ENCODE measurements at regions not wholly inside any gene's neighbourhood (a gene's known extent, or its start where the extent isn't known, plus 50 kb on each side); places are given as distances from the start of the nearest gene placed in this dataset.

DNA sequence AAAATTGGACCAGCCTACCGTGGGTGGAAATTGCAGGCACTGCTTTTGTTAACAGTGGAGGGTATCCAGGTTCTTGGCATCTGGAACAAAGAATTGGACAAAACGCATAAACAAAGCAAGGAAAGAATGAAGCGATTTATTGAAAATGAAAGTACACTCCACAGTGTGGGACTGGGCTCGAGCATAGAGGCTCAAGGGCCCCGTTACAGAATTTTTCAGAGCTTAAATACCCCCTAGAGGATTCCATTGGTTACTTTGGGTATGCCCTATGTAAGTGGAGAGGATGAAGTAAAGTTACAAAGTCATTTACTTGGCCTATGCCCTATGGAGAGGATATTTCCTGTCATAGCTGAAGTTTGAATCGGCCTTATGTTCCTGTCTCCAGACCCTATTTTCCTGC is 85.3 kb downstream of the GLUD2 start:
- TF ChIP-seq, protein P1, sequence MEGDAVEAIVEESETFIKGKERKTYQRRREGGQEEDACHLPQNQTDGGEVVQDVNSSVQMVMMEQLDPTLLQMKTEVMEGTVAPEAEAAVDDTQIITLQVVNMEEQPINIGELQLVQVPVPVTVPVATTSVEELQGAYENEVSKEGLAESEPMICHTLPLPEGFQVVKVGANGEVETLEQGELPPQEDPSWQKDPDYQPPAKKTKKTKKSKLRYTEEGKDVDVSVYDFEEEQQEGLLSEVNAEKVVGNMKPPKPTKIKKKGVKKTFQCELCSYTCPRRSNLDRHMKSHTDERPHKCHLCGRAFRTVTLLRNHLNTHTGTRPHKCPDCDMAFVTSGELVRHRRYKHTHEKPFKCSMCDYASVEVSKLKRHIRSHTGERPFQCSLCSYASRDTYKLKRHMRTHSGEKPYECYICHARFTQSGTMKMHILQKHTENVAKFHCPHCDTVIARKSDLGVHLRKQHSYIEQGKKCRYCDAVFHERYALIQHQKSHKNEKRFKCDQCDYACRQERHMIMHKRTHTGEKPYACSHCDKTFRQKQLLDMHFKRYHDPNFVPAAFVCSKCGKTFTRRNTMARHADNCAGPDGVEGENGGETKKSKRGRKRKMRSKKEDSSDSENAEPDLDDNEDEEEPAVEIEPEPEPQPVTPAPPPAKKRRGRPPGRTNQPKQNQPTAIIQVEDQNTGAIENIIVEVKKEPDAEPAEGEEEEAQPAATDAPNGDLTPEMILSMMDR (IDR thresholded peaks at IDR 0.05; ENCODE audit: low read length), result no peak
- no peak for TF ChIP-seq EZH2phosphoT487 (IDR thresholded peaks at IDR 0.05; ENCODE audit: low read length)
